ENCODE measurements at regions not wholly inside any gene's neighbourhood (a gene's known extent, or its start where the extent isn't known, plus 50 kb on each side); places are given as distances from the start of the nearest gene placed in this dataset.

DNA sequence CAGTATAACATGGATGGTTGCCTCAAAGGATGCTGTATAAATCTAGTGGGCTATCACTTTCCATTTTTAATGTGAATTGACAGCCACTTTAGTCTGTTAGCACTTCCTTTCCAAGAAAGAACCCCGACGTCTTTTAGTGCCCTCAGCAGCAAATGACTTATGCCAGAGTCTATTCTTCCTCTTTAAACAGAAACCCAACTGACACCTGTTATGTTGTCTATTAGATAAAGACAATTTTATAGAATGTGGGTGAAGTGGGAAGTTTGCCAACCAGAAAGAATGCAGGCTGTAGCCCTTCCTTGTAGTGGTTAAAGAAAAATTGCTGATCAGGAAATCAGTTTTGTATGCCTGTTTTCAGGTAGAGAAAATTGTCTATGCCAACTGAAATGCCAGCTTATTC is 344.9 kb downstream of the ZNF326 start:
- Histone ChIP-seq H2BK5ac (ENCODE audit: insufficient read length, low read length) (no peak overlapping the region), H4K5ac (ENCODE audit: insufficient read length, low read depth, low read length) (no peak overlapping the region), H3K18ac (ENCODE audit: insufficient read length, low read depth, low read length) (no peak overlapping the region), H3K23ac (ENCODE audit: insufficient read length, low read depth, low read length) (no peak overlapping the region), H2BK12ac (ENCODE audit: insufficient read length, low read depth, low read length) (no peak overlapping the region), H3K27me3 (ENCODE audit: insufficient read depth, low read length) (no peaks in the 10 kb centered on the region), H3K79me2 (ENCODE audit: insufficient read depth, low read length) (no peaks in the 10 kb centered on the region), H2AFZ (ENCODE audit: low read length) (no peak overlapping the region), H2BK120ac (ENCODE audit: low read depth, low read length, poor library complexity, severe bottlenecking) (no peak overlapping the region), H4K91ac (ENCODE audit: insufficient read length, low read depth, low read length) (no peak overlapping the region), H3T11ph (ENCODE audit: low read length) (no peak overlapping the region), H3K56ac (ENCODE audit: insufficient read length, low read depth, low read length) (no peak overlapping the region), H3K27ac (ENCODE audit: insufficient read length, low read depth, low read length) (no peak overlapping the region), H3K14ac (ENCODE audit: insufficient read depth, low read length) (no peak overlapping the region), H3K4me1 (ENCODE audit: insufficient read depth, low read length) (no peaks in the 10 kb centered on the region), H4K20me1 (ENCODE audit: control insufficient read depth, insufficient read depth, insufficient read length) (no peaks in the 10 kb centered on the region), H2BK15ac (ENCODE audit: low read depth, low read length) (no peak overlapping the region), H3K4me2 (ENCODE audit: insufficient read depth, insufficient read length, low read length) (no peak overlapping the region), H3K79me1 (ENCODE audit: insufficient read depth, low read depth, low read length, poor library complexity, severe bottlenecking) (no peaks in the 10 kb centered on the region), H4K8ac (replicated peaks; ENCODE audit: insufficient read length, low read depth, low read length) (no peak overlapping the region), H3K9me3 (ENCODE audit: control insufficient read depth, low read depth, low read length) (no peaks in the 10 kb centered on the region), H3K23me2 (ENCODE audit: insufficient read length, low read depth, low read length, poor library complexity, severe bottlenecking) (no peaks in the 10 kb centered on the region), H3K4ac (ENCODE audit: low read depth, low read length) (no peak overlapping the region), H2BK20ac (ENCODE audit: low read depth, low read length, poor library complexity, severe bottlenecking) (no peak overlapping the region), H2AK5ac (ENCODE audit: insufficient read length, low read length) (no peak overlapping the region), H3K9ac (ENCODE audit: extremely low read depth, insufficient read length, low read length) (no peak overlapping the region)
- Mint-ChIP-seq H3K4me1 (no peaks in the 10 kb centered on the region), H3K36me3 (ENCODE audit: insufficient read depth in 1 of 3, low read depth in 3 of 3) (no peaks in the 10 kb centered on the region), H3K9me3 (no peaks in the 10 kb centered on the region), H3K4me3 (no peak overlapping the region), H3K27me3 (ENCODE audit: low read depth) (no peaks in the 10 kb centered on the region), H3K27ac (no peak overlapping the region)
- TF ChIP-seq, protein P1, sequence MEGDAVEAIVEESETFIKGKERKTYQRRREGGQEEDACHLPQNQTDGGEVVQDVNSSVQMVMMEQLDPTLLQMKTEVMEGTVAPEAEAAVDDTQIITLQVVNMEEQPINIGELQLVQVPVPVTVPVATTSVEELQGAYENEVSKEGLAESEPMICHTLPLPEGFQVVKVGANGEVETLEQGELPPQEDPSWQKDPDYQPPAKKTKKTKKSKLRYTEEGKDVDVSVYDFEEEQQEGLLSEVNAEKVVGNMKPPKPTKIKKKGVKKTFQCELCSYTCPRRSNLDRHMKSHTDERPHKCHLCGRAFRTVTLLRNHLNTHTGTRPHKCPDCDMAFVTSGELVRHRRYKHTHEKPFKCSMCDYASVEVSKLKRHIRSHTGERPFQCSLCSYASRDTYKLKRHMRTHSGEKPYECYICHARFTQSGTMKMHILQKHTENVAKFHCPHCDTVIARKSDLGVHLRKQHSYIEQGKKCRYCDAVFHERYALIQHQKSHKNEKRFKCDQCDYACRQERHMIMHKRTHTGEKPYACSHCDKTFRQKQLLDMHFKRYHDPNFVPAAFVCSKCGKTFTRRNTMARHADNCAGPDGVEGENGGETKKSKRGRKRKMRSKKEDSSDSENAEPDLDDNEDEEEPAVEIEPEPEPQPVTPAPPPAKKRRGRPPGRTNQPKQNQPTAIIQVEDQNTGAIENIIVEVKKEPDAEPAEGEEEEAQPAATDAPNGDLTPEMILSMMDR (conservative IDR thresholded peaks at IDR 0.05) = no peak
- WGBS (ENCODE audit: extremely low coverage, insufficient read length, low lambda C conversion rate) = no CpG with 5 or more reads among the region's 2 CpGs
- DNase-seq = no peak
